GM19463 (cell line): ENCODE measurements at regions not wholly inside any gene's neighbourhood (a gene's known extent, or its start where the extent isn't known, plus 50 kb on each side); places are given as distances from the start of the nearest gene placed in this dataset.

Experiments used
- ATAC-seq: cut with Tn5 transposase; IDR thresholded peaks from one replicate; pipeline ENCODE4 v1.9.1; 2021; ENCODE audit warnings: mild to moderate bottlenecking, moderate library complexity; ENCODE audit not compliant: unreplicated experiment

GRCh38 chr6:119586250-119586882 is 236.8 kb upstream of the MAN1A1 start:
- peak; percentile 95 for ATAC-seq

- no peak for ATAC-seq
Observed at GRCh38 chr6:119584088-119584487, 234.5 kb upstream of the MAN1A1 start.

- no peak for ATAC-seq
Observed at GRCh38 chr6:119581220-119581619, 231.7 kb upstream of the MAN1A1 start.

GRCh38 chr6:119575721-119576120 is 226.2 kb upstream of the MAN1A1 start:
- ATAC-seq, result no peak

GRCh38 chr6:119568580-119568979 is 219.0 kb upstream of the MAN1A1 start:
- ATAC-seq, result no peak

- no peak for ATAC-seq
Observed at GRCh38 chr6:119566546-119567260, 217.1 kb upstream of the MAN1A1 start.

- ATAC-seq, result no peak
Observed at GRCh38 chr6:119565893-119566292, 216.3 kb upstream of the MAN1A1 start.

GRCh38 chr6:119562168-119562567 is 212.6 kb upstream of the MAN1A1 start:
- ATAC-seq, result no peak

- ATAC-seq, result no peak
Observed at GRCh38 chr6:119559586-119559985, 210.0 kb upstream of the MAN1A1 start.

GRCh38 chr6:119557239-119557638 is 207.7 kb upstream of the MAN1A1 start:
- no peak for ATAC-seq

GRCh38 chr6:119552021-119552420 is 202.5 kb upstream of the MAN1A1 start:
- no peak for ATAC-seq

GRCh38 chr6:119547024-119547423 is 197.5 kb upstream of the MAN1A1 start:
- no peak for ATAC-seq

GRCh38 chr6:119545245-119545644 is 195.7 kb upstream of the MAN1A1 start:
- no peak for ATAC-seq

GRCh38 chr6:119544325-119545175 is 195.0 kb upstream of the MAN1A1 start:
- ATAC-seq, result no peak

GRCh38 chr6:119543332-119543731 is 193.8 kb upstream of the MAN1A1 start:
- no peak for ATAC-seq

GRCh38 chr6:119542037-119542436 is 192.5 kb upstream of the MAN1A1 start:
- ATAC-seq, result no peak

GRCh38 chr6:119541132-119541905 is 191.8 kb upstream of the MAN1A1 start:
- ATAC-seq, result no peak

- no peak for ATAC-seq
Observed at GRCh38 chr6:119540417-119540816, 190.9 kb upstream of the MAN1A1 start.

- no peak for ATAC-seq
Observed at GRCh38 chr6:119539066-119539746, 189.6 kb upstream of the MAN1A1 start.

GRCh38 chr6:119536666-119537065 is 187.1 kb upstream of the MAN1A1 start:
- ATAC-seq, result no peak
